ENCODE measurements at regions not wholly inside any gene's neighbourhood (a gene's known extent, or its start where the extent isn't known, plus 50 kb on each side); places are given as distances from the start of the nearest gene placed in this dataset.

GRCh38 chr4:43763029-43763610, 685.5 kb downstream of the KCTD8 start:
- in situ Hi-C loops (cut with MboI), result no loop called here
- Histone ChIP-seq H3K4me3 (no peak overlapping the region), H4K20me1 (replicated peaks; ENCODE audit: control insufficient read depth, insufficient read depth, low read length) (no peaks in the 10 kb centered on the region), H3K36me3 (ENCODE audit: control insufficient read depth, insufficient read depth, low read length) (no peaks in the 10 kb centered on the region), H3K4me1 (replicated peaks in 1 of 2; ENCODE audit: control insufficient read depth in 2 of 2, insufficient read depth in 2 of 2, low read length in 2 of 2) (no peaks in the 10 kb centered on the region), H3K27me3 (ENCODE audit: control insufficient read depth in 2 of 2, insufficient read depth in 2 of 2, low read length in 2 of 2) (no peaks in the 10 kb centered on the region), H2AFZ (ENCODE audit: low read depth, low read length) (no peak overlapping the region), H3K27ac (ENCODE audit: extremely low read depth, low read depth, low read length) (no peak overlapping the region), H3K4me2 (ENCODE audit: insufficient read depth, low read length) (no peak overlapping the region), H3K9me1 (ENCODE audit: control insufficient read depth, insufficient read depth, low read length) (no peaks in the 10 kb centered on the region), H3K9me3 (replicated peaks; ENCODE audit: control insufficient read depth, insufficient read depth, low read depth, low read length) (peaks cover 2% of the 10 kb centered on the region; the same call in 1 of the 2 replicates), H3K9ac (ENCODE audit: insufficient read depth in 1 of 2, low read depth in 2 of 2, low read length in 2 of 2) (no peak overlapping the region), H3K79me2 (ENCODE audit: control insufficient read depth, insufficient read depth, low read length) (no peaks in the 10 kb centered on the region)
- BruUV-seq (replicated peaks), result no TSS peak
- TF ChIP-seq ZBTB8A (IDR thresholded peaks at IDR 0.05; ENCODE audit: partially characterized antibody), result no peak
- no peak for TF ChIP-seq ZNF707 (CRISPR knock-in tag; conservative IDR thresholded peaks at IDR 0.05)
- TF ChIP-seq CHD1 (IDR thresholded peaks at IDR 0.05; ENCODE audit: low read length), result no peak
- no peak for TF ChIP-seq JUNB (CRISPR knock-in tag; conservative IDR thresholded peaks at IDR 0.05)
- TF ChIP-seq ZKSCAN3 (CRISPR knock-in tag; IDR thresholded peaks at IDR 0.05), result no peak
- TF ChIP-seq ZNF699 (CRISPR knock-in tag; IDR thresholded peaks at IDR 0.05; ENCODE audit: insufficient replicate concordance), result no peak
- no peak for TF ChIP-seq ZFP1 (CRISPR knock-in tag; IDR thresholded peaks at IDR 0.05)
- no peak for TF ChIP-seq ILF3 (IDR thresholded peaks at IDR 0.05; ENCODE audit: borderline replicate concordance)
- TF ChIP-seq HMG20A (CRISPR knock-in tag; conservative IDR thresholded peaks at IDR 0.05), result no peak
- ATAC-seq, result no peak
- ChIA-PET POLR2A (no interaction called here), CTCF (ENCODE audit: low intra/inter-chr PET ratio) (no interaction called here)
- intact Hi-C loops (cut with micrococcal nuclease), result no loop called here
- FAIRE-seq, result no peak
- DNase-seq (ENCODE audit: extremely low read depth in 1 of 4, low spot score in 3 of 4), result no peak
- WGBS (ENCODE audit: insufficient coverage, low coverage, missing lambda C conversion rate), result 0% methylated on average over 4 of the region's 4 CpGs
